ENCODE measurements at regions not wholly inside any gene's neighbourhood (a gene's known extent, or its start where the extent isn't known, plus 50 kb on each side); places are given as distances from the start of the nearest gene placed in this dataset.

GRCh38 chr14:101167428-101167827 lies 263.9 kb upstream of the RTL1 start:
- no peak for TF ChIP-seq SPI1 (IDR thresholded peaks at IDR 0.05; ENCODE audit: low read depth, low read length)
- no peak for TF ChIP-seq POLR2A (IDR thresholded peaks at IDR 0.05; ENCODE audit: low read depth, low read length)
- TF ChIP-seq POLR2AphosphoS5 (IDR thresholded peaks at IDR 0.05; ENCODE audit: low read depth, low read length): no peak
- no peak for TF ChIP-seq TAF1 (IDR thresholded peaks at IDR 0.05; ENCODE audit: low read depth, low read length)
- no peak for TF ChIP-seq POU2F2 (IDR thresholded peaks at IDR 0.05; ENCODE audit: low read depth, low read length)
